Pancreas (tissue), 10 donors: ENCODE measurements at regions not wholly inside any gene's neighbourhood (a gene's known extent, or its start where the extent isn't known, plus 50 kb on each side); places are given as distances from the start of the nearest gene placed in this dataset.

Source experiments
- ATAC-seq, 4 donors: fragments of 200-7000 bp; cut with Tn5 transposase; one replicate each; pipeline versions ENCODE4 v1.8.0 to v1.9.1; 2020; ENCODE audit warnings: mild to moderate bottlenecking in 4 of 4, moderate library complexity in 4 of 4
- DNase-seq, 6 donors: peaks; one replicate each; pipeline ENCODE4 v3.0.0-alpha.2; 2020
- FAIRE-seq: peaks from 2 replicates; lab custom pipeline; 2012; peaks lifted over from hg19 to GRCh38; lab: Jason Lieb, UNC
- H3K27ac ChIP-seq, 4 donors: fragments of 200-600 bp; sonication (generic); 1 replicate in 3 of 4; 2 replicates in 1 of 4; pipeline versions ENCODE4 v1.5.0 to v1.8.0; 2020
- H3K27me3 ChIP-seq, 4 donors: fragments of 200-600 bp; one replicate each; pipeline ENCODE4 v1.8.0; 2021
- H3K36me3 ChIP-seq, 3 donors: fragments of 200-600 bp; sonication (generic) in 1 of 3; one replicate each; pipeline versions ENCODE4 v1.5.0 to v1.8.0; 2020 to 2021
- H3K4me1 ChIP-seq, 3 donors: fragments of 200-600 bp; one replicate each; pipeline ENCODE4 v1.8.0; 2021
- H3K4me3 ChIP-seq, 4 donors: fragments of 200-600 bp; sonication (generic) in 2 of 4; one replicate each; pipeline versions ENCODE4 v1.5.0 to v1.8.0; 2020 to 2021
- H3K9me3 ChIP-seq, 4 donors: fragments of 200-600 bp; one replicate each; pipeline ENCODE4 v1.8.0; 2021
- CTCF ChIP-seq, 4 donors: fragments of 200-600 bp; sonication (generic) in 3 of 4; IDR thresholded peaks; one replicate each; pipeline versions ENCODE4 v1.5.0 to v1.8.0; 2021; ENCODE audit warnings: antibody characterized with exemption in 4 of 4
- WGBS, 2 donors: extraction: QIAGEN DNeasy Blood & Tissue Kit; methylation state at CpG; one replicate each; pipeline ENCODE4 v1.1.7; 2013; 5-methylcytosine and 5-hydroxymethylcytosine counted together
- intact Hi-C, 3 donors: fragments of 100-400 bp; cut with DNase I; formaldehyde crosslinking; loops; one replicate each; pipeline versions ENCODE4 v1.11.1 to v1.14.2; 2022
- donor health status: healthy with polysubstance abuse.
- donor health status: DM: no; HTN: no; CAD: no; lungs with moderate emphysema.
- donor health status: DM: no; HTN: no; CAD: no.
- donor health status: control.
- donor health status: control.
- donor health status: Bipolar disorder and iron deficiency.
- donor health status: DM: yes; HTN: yes; CAD: no.
- donor health status: DM: no; HTN: no; CAD: no.
- donor health status: DM: no; HTN: no; CAD: no.
- donor health status: DM: yes; HTN: yes; CAD: no.

- Histone ChIP-seq H3K9me3 (no peaks in the 10 kb centered on the region), H3K4me3 (no peak overlapping the region), H3K27ac (no peak overlapping the region), H3K4me1 (no peaks in the 10 kb centered on the region), H3K27me3 (no peaks in the 10 kb centered on the region), H3K36me3 (no peaks in the 10 kb centered on the region)
- 78 to 88% methylated on average over 1 of the region's 1 CpG for WGBS, 2 donors
- intact Hi-C loops, result no loop called here
- ATAC-seq (no peak), FAIRE-seq (no peak), DNase-seq (no peak)
- no peak for TF ChIP-seq CTCF (IDR thresholded peaks at IDR 0.05)
Observed at GRCh38 chr16:51852892-51853291, 694.1 kb downstream of the TOX3 start.

- no peak for FAIRE-seq
- WGBS, 2 donors, result 73 to 89% methylated on average over 3 of the region's 3 CpGs
- H3K27me3 ChIP-seq, result no peaks in the 10 kb centered on the region
- no peaks in the 10 kb centered on the region for H3K4me1 ChIP-seq
- H3K36me3 ChIP-seq, result no peaks in the 10 kb centered on the region
- DNase-seq, result no peak
- intact Hi-C loops, result no loop called here
- no peak for ATAC-seq
- no peak overlapping the region for H3K4me3 ChIP-seq
- TF ChIP-seq CTCF (IDR thresholded peaks at IDR 0.05), result no peak
- H3K27ac ChIP-seq, result no peak overlapping the region
- H3K9me3 ChIP-seq, result no peaks in the 10 kb centered on the region
Observed at GRCh38 chr16:51851111-51851510, 695.8 kb downstream of the TOX3 start.

GRCh38 chr16:51849715-51850114 lies 697.2 kb downstream of the TOX3 start:
- H3K4me1 ChIP-seq, result no peaks in the 10 kb centered on the region
- no peaks in the 10 kb centered on the region for H3K9me3 ChIP-seq
- no peak overlapping the region for H3K27ac ChIP-seq
- no peaks in the 10 kb centered on the region for H3K36me3 ChIP-seq
- DNase-seq (no peak), FAIRE-seq (no peak), ATAC-seq (no peak)
- TF ChIP-seq CTCF (IDR thresholded peaks at IDR 0.05), result no peak
- H3K27me3 ChIP-seq, result no peaks in the 10 kb centered on the region
- WGBS, 2 donors, result 67 to 79% methylated on average over 1 of the region's 1 CpG
- intact Hi-C loops, result no loop called here
- H3K4me3 ChIP-seq, result no peak overlapping the region

- H3K27me3 ChIP-seq, result no peaks in the 10 kb centered on the region
- no peaks in the 10 kb centered on the region for H3K36me3 ChIP-seq
- TF ChIP-seq CTCF (IDR thresholded peaks at IDR 0.05), result no peak
- no peaks in the 10 kb centered on the region for H3K9me3 ChIP-seq
- intact Hi-C loops, result no loop called here
- ATAC-seq (no peak), DNase-seq (no peak), FAIRE-seq (no peak)
- no peaks in the 10 kb centered on the region for H3K4me1 ChIP-seq
- H3K4me3 ChIP-seq, result no peak overlapping the region
- no peak overlapping the region for H3K27ac ChIP-seq
- WGBS, 2 donors, result 82 to 88% methylated on average over 19 of the region's 19 CpGs
Observed at GRCh38 chr16:51845586-51846305, 694.7 kb upstream of the SALL1 start.

GRCh38 chr16:51839727-51840462 lies 688.8 kb upstream of the SALL1 start:
- ATAC-seq, result peak in 1 of 4 donors; percentile 46
- no peak for TF ChIP-seq CTCF (IDR thresholded peaks at IDR 0.05)
- Histone ChIP-seq H3K4me3 (no peak overlapping the region), H3K9me3 (no peaks in the 10 kb centered on the region), H3K27ac (no peak overlapping the region), H3K36me3 (no peaks in the 10 kb centered on the region), H3K4me1 (no peaks in the 10 kb centered on the region), H3K27me3 (no peaks in the 10 kb centered on the region)
- no peak for FAIRE-seq
- intact Hi-C loops, result no loop called here
- WGBS, 2 donors, result 51 to 65% methylated on average over 1 of the region's 1 CpG
- DNase-seq, result no peak
